CD4-positive, alpha-beta memory T cell (primary cell): ENCODE measurements at regions not wholly inside any gene's neighbourhood (a gene's known extent, or its start where the extent isn't known, plus 50 kb on each side); places are given as distances from the start of the nearest gene placed in this dataset.

ENCODE experiments used
- CTCF ChIA-PET: fragments of 350-600 bp; sonication (Branson Sonifier 250); formaldehyde crosslinking; loops from one replicate; lab custom pipeline; 2021; ENCODE audit warnings: inconsistent platforms; ENCODE audit not compliant: partially characterized antibody; lab: Charles Lee
- POLR2A ChIA-PET: fragments of 350-600 bp; sonication (Branson Sonifier 250); formaldehyde crosslinking; loops from one replicate; lab custom pipeline; 2021; ENCODE audit not compliant: partially characterized antibody; lab: Charles Lee
- DNase-seq, 5 donors: peaks; one replicate each; pipeline versions ENCODE4 v3.0.0 to v3.0.0-alpha.2; 2020 to 2022; ENCODE audit warnings: mixed read lengths in 1 of 5
- H3K27ac ChIP-seq: one replicate; pipeline ENCODE4 v1.7.0; 2013; ENCODE audit warnings: low read depth, low read length
- H3K27me3 ChIP-seq: 2 replicates; pipeline ENCODE4 v1.7.0; 2013; ENCODE audit warnings: mild to moderate bottlenecking, low read length, moderate library complexity; ENCODE audit not compliant: insufficient read depth
- H3K36me3 ChIP-seq: 2 replicates; pipeline ENCODE4 v1.7.0; 2013; ENCODE audit warnings: mild to moderate bottlenecking, low read length, moderate library complexity; ENCODE audit not compliant: insufficient read depth
- H3K4me1 ChIP-seq: 2 replicates; pipeline ENCODE4 v1.7.0; 2013; ENCODE audit warnings: mild to moderate bottlenecking, low read length, moderate library complexity; ENCODE audit not compliant: insufficient read depth
- H3K4me3 ChIP-seq, 2 donors: one replicate each; pipeline ENCODE4 v1.7.0; 2013; ENCODE audit warnings: low read length in 2 of 2, mild to moderate bottlenecking in 1 of 2
- H3K9me3 ChIP-seq, 2 donors: one replicate each; pipeline ENCODE4 v1.7.0; 2013; ENCODE audit warnings: low read length in 2 of 2, control low read depth in 1 of 2; ENCODE audit not compliant: control insufficient read depth in 1 of 2
- H3K27ac Mint-ChIP-seq, 7 donors: one replicate each; pipeline ENCODE4 v1.8.0; 2020 to 2021; ENCODE audit warnings: mixed read lengths in 7 of 7, mild to moderate bottlenecking in 6 of 7, inconsistent platforms in 3 of 7, moderate library complexity in 3 of 7
- H3K27me3 Mint-ChIP-seq, 2 donors: one replicate each; pipeline ENCODE4 v1.8.0; 2020 to 2021; ENCODE audit warnings: mixed read lengths in 2 of 2
- H3K36me3 Mint-ChIP-seq, 2 donors: one replicate each; pipeline ENCODE4 v1.8.0; 2020 to 2021; ENCODE audit warnings: mixed read lengths in 2 of 2, inconsistent platforms in 1 of 2, mild to moderate bottlenecking in 1 of 2
- H3K4me1 Mint-ChIP-seq, 4 donors: one replicate each; pipeline ENCODE4 v1.8.0; 2020 to 2021; ENCODE audit warnings: mixed read lengths in 4 of 4, mild to moderate bottlenecking in 1 of 4
- H3K4me3 Mint-ChIP-seq, 8 donors: one replicate each; pipeline ENCODE4 v1.8.0; 2020 to 2021; ENCODE audit warnings: mixed read lengths in 8 of 8, mild to moderate bottlenecking in 7 of 8, moderate library complexity in 6 of 8, inconsistent platforms in 3 of 8
- H3K9me3 Mint-ChIP-seq, 8 donors: one replicate each; pipeline ENCODE4 v1.8.0; 2020 to 2021; ENCODE audit warnings: mixed read lengths in 8 of 8, mild to moderate bottlenecking in 5 of 8, inconsistent platforms in 3 of 8, moderate library complexity in 1 of 8
- intact Hi-C: fragments of 100-400 bp; cut with micrococcal nuclease; formaldehyde crosslinking; loops from one replicate; pipeline ENCODE4 v1.15.1; 2023

DNA sequence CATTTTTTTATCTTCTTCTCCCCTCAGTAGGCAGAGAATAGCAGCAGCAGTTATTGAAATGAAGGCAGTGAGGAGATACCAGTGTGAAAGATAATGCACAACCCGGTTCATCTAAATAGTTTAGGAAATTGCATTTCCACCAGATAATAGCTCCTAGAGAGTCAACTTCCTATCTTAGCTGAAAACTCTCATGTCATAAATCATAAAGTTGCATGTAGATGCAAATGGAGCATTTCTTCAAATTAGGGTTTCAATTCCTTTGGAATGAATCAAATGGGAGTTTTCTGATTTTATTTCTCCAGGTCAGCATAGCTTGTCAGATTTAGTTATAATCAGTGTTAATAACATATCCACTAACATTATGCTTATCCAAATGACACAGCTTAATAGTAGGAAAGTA is 335.3 kb downstream of the CNTNAP4 start:
- DNase-seq = no peak
- Histone ChIP-seq H3K4me1 (no peaks in the 10 kb centered on the region), H3K27me3 (no peaks in the 10 kb centered on the region), H3K36me3 (no peaks in the 10 kb centered on the region), H3K4me3 (no peak overlapping the region), H3K9me3 (no peaks in the 10 kb centered on the region), H3K27ac (no peak overlapping the region)
- POLR2A ChIA-PET = no interaction called here
- Mint-ChIP-seq H3K9me3 (peaks cover 0 to 5% (median 3%) of the 10 kb centered on the region in 8 donors), H3K36me3 (no peaks in the 10 kb centered on the region), H3K27me3 (no peaks in the 10 kb centered on the region), H3K4me3 (no peak overlapping the region), H3K27ac (no peak overlapping the region), H3K4me1 (no peaks in the 10 kb centered on the region)
- CTCF ChIA-PET = no interaction called here
- intact Hi-C loops = no loop called here

DNA sequence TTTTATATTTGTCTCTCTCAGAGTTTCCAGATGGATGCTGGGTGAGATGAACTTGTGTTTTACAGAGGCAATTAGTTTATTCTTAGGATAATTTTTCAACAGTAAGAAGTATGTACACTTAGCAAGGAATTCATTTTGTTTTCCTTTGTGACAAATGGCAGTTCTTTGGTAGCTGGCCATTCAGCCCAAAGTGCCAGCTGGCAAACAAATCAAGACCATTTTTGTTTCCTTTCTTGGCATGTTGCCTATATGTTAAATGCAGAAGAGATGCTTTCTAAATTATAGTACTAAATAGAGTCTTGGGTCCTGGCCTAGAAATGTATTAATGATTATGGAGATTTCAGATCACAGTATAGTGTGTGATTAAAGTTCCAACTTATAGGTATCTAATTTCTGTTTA is 337.1 kb downstream of the CNTNAP4 start:
- no peaks in the 10 kb centered on the region for H3K4me1 Mint-ChIP-seq
- no peaks in the 10 kb centered on the region for H3K27me3 Mint-ChIP-seq
- Histone ChIP-seq H3K27me3 (no peaks in the 10 kb centered on the region), H3K4me1 (no peaks in the 10 kb centered on the region), H3K27ac (no peak overlapping the region), H3K4me3 (no peak overlapping the region), H3K36me3 (no peaks in the 10 kb centered on the region), H3K9me3 (no peaks in the 10 kb centered on the region)
- intact Hi-C loops = no loop called here
- H3K27ac Mint-ChIP-seq = no peak overlapping the region
- peaks cover 0 to 6% (median 4%) of the 10 kb centered on the region in 8 donors for H3K9me3 Mint-ChIP-seq
- no peaks in the 10 kb centered on the region for H3K36me3 Mint-ChIP-seq
- POLR2A ChIA-PET = no interaction called here
- H3K4me3 Mint-ChIP-seq = no peak overlapping the region
- CTCF ChIA-PET = no interaction called here
- no peak for DNase-seq

DNA sequence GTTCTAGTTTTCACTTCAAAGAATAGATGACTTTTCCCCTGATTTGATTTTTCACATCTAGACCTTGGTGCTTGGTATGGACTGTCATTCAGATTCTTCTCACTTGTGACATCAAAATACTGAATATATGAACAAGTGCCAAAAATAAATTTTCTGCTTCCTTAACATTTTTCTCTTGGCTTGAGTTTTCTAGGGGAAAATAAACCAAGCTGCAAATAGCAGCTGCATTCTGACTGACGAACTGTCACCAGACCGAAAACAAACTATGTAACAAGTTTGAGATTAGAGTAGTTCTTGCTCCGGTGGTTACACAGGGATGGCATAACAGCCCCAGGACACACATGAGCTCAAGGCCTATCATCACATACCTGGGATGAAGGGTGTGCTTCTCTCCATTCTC is 345.7 kb downstream of the CNTNAP4 start:
- Mint-ChIP-seq H3K36me3 (no peaks in the 10 kb centered on the region), H3K9me3 (peaks cover 0 to 8% (median 6%) of the 10 kb centered on the region in 8 donors), H3K4me3 (no peak overlapping the region), H3K27ac (no peak overlapping the region), H3K4me1 (no peaks in the 10 kb centered on the region), H3K27me3 (no peaks in the 10 kb centered on the region)
- Histone ChIP-seq H3K9me3 (peaks cover 0 to 3% of the 10 kb centered on the region in 2 donors), H3K27me3 (no peaks in the 10 kb centered on the region), H3K4me1 (no peaks in the 10 kb centered on the region), H3K36me3 (no peaks in the 10 kb centered on the region), H3K4me3 (no peak overlapping the region), H3K27ac (no peak overlapping the region)
- ChIA-PET CTCF (no interaction called here), POLR2A (no interaction called here)
- DNase-seq = no peak
- intact Hi-C loops = no loop called here

DNA sequence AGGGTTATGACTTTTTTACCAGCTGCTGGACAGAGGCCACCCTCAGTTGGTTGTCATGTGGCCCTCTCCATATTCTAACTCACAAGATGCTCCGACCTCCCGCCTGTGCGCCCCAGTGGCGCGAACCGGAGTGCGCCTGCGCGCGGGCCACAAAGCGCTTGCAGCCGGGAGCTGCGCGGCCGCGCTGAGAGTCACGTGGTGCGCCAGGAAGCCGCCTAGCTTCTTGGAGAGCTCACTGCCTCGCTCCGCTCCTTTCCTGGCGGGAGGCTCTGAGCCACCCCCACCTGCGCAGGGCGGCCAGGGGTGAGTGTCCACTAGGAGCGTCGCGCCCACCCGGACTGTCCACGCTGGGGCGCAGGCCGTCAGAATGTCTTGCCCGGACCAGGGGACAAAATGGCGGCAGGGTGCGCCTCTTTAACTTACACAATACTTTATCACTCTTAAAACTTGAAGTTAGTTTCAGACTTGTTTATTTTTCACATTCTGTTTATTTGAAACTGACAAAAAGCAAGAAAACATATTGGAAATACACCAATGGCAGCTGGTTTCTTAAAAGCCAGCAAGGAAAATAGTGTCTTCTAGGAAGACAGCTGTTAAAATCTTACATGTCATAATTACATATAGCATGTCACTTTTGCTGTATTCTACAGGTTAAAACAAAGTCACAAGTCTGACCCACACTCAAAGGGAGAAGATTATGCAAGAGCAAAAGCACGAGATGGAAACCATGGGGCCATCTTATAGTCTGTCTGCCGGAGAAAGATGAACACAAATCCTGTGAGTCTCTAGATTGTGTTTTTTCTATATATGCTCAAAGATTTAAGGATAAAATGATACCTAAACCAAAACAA is 357.9 kb downstream of the CNTNAP4 start:
- Mint-ChIP-seq H3K4me1 (no peaks in the 10 kb centered on the region), H3K27ac (no peak overlapping the region), H3K4me3 (no peak overlapping the region), H3K36me3 (no peaks in the 10 kb centered on the region), H3K9me3 (peaks cover 0 to 29% (median 12%) of the 10 kb centered on the region in 8 donors), H3K27me3 (no peaks in the 10 kb centered on the region)
- CTCF ChIA-PET = no interaction called here
- no peaks in the 10 kb centered on the region for H3K9me3 ChIP-seq
- H3K36me3 ChIP-seq = no peaks in the 10 kb centered on the region
- H3K27ac ChIP-seq = no peak overlapping the region
- no peaks in the 10 kb centered on the region for H3K27me3 ChIP-seq
- H3K4me3 ChIP-seq = no peak overlapping the region
- POLR2A ChIA-PET = no interaction called here
- intact Hi-C loops = no loop called here
- no peaks in the 10 kb centered on the region for H3K4me1 ChIP-seq
- DNase-seq = no peak

DNA sequence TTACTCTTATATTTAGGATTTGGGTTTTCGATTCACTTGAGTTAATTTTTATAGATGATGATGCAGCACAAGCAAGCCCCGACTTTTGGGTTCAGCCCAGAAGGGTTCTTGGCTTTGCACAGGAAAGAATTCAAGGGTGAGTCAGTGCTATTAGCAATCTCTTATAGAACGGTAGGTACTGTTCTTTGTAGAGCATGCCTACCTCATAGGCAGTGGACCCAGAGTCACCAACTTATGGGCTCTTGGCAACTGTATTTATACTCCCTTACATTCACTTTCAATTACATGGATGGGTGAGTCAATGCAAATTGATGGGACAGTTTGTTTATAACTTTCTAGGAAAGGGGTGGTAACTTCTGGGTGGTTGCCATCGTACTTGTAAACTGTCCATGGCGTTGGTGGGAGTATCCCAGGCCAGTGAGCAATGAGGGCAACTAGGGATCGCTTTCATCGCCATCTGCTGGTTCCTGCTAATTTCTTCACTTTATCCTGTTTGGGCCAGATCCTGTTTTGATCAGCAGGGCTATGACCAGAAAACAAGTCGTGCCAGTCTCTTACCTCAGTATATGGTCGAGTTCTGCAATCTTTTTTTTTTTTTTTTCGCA is 362.6 kb downstream of the CNTNAP4 start:
- POLR2A ChIA-PET = no interaction called here

DNA sequence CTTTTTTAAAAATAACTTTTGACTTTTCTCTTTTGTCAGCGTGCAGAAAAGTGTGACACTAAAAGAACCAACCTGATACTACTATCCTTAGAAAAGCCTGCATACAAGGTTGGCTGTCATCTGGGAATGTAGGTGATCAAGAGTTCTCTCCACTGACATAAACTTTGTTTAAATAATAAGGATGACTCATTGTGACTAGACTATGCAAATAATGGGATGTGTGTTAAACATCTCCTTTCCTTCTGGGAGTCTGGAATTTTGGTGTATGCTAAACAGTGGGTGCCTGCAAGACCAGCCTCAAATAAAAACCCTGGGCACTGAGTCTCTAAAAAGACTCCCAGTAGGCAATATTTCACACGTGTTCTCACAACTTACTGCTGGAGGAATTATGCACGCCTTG is 373.4 kb downstream of the CNTNAP4 start:
- intact Hi-C loops = no loop called here
- Histone ChIP-seq H3K4me1 (no peaks in the 10 kb centered on the region), H3K27me3 (no peaks in the 10 kb centered on the region), H3K4me3 (no peak overlapping the region), H3K36me3 (no peaks in the 10 kb centered on the region), H3K9me3 (no peaks in the 10 kb centered on the region), H3K27ac (no peak overlapping the region)
- Mint-ChIP-seq H3K27ac (no peak overlapping the region), H3K27me3 (peaks cover 0 to 2% of the 10 kb centered on the region in 2 donors), H3K4me1 (no peaks in the 10 kb centered on the region), H3K9me3 (peaks cover 0 to 8% (median 5%) of the 10 kb centered on the region in 8 donors), H3K4me3 (no peak overlapping the region), H3K36me3 (no peaks in the 10 kb centered on the region)
- CTCF ChIA-PET = no interaction called here
- POLR2A ChIA-PET = no interaction called here
- no peak for DNase-seq

More for the DNA sequence above, 362.6 kb downstream of the CNTNAP4 start:
- H3K27ac Mint-ChIP-seq = no peak overlapping the region
- H3K4me1 Mint-ChIP-seq = no peaks in the 10 kb centered on the region
- no peaks in the 10 kb centered on the region for H3K36me3 Mint-ChIP-seq
- CTCF ChIA-PET = interaction anchor here (0.7 kb wide), 1 partner anchor 31 kb away, joined by 4 read pairs; no protein-coding TSS in a partner anchor
- no peak overlapping the region for H3K4me3 Mint-ChIP-seq
- intact Hi-C loops = no loop called here
- Histone ChIP-seq H3K4me3 (no peak overlapping the region), H3K36me3 (no peaks in the 10 kb centered on the region), H3K27ac (no peak overlapping the region), H3K27me3 (no peaks in the 10 kb centered on the region), H3K9me3 (no peaks in the 10 kb centered on the region), H3K4me1 (no peaks in the 10 kb centered on the region)
- no peaks in the 10 kb centered on the region for H3K27me3 Mint-ChIP-seq
- DNase-seq = no peak
- peaks cover 0 to 8% (median 3%) of the 10 kb centered on the region in 8 donors for H3K9me3 Mint-ChIP-seq

DNA sequence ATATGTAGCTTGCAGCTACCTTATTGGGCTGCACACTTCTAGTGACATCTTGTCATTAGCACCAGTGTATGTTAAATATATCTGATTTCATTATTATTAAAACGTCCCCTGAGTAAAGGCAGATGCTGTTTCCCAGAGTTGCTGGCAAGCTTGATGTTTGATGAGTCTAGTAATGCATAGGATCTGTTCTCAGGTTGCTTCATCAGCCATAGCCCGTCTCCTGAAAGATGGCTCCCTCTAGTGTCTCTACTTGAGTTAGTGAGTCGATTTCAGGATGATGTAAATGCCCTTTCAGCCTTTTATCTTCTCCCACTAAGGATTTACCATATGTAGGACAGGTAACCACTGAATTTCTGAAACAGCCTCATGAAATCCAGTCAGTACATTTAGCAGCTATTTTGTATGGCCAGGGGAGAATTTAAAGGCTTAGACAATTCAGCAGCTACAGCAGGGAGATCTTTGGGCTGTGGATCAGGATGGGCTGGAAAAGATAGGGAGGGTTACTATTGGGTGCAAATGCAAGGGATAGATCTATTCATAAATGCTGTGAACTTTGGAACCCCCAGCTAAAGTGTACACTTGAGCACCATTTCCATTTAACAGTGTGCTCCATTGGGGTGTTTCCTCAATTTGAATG is 376.3 kb downstream of the CNTNAP4 start:
- Histone ChIP-seq H3K27ac (no peak overlapping the region), H3K4me3 (no peak overlapping the region), H3K27me3 (no peaks in the 10 kb centered on the region), H3K36me3 (no peaks in the 10 kb centered on the region), H3K9me3 (no peaks in the 10 kb centered on the region), H3K4me1 (no peaks in the 10 kb centered on the region)
- CTCF ChIA-PET = no interaction called here
- Mint-ChIP-seq H3K27ac (no peak overlapping the region), H3K27me3 (peaks cover 0 to 2% of the 10 kb centered on the region in 2 donors), H3K36me3 (no peaks in the 10 kb centered on the region), H3K4me1 (no peaks in the 10 kb centered on the region), H3K4me3 (no peak overlapping the region), H3K9me3 (peaks cover 0 to 4% (median under 1%) of the 10 kb centered on the region in 8 donors)
- intact Hi-C loops = no loop called here
- POLR2A ChIA-PET = no interaction called here
- DNase-seq = no peak
